Endothelial cell of umbilical vein (primary cell): ENCODE measurements at regions not wholly inside any gene's neighbourhood (a gene's known extent, or its start where the extent isn't known, plus 50 kb on each side); places are given as distances from the start of the nearest gene placed in this dataset.

ENCODE experiments used
- POLR2A ChIP-seq: IDR thresholded peaks from 2 replicates; pipeline ENCODE4 v1.6.1; 2012; ENCODE audit warnings: low read depth, mild to moderate bottlenecking, control low read depth, low read length
- POLR2AphosphoS5 ChIP-seq: IDR thresholded peaks from 2 replicates; pipeline ENCODE4 v1.6.1; 2012; ENCODE audit warnings: low read depth, mild to moderate bottlenecking, control low read depth, low read length, moderate library complexity; ENCODE audit not compliant: insufficient read depth
- TF ChIP-seq, protein P1 (sequence below), 2 donors: IDR thresholded peaks; 1 replicate in 1 of 2; 2 replicates in 1 of 2; pipeline ENCODE4 v1.5.1; 2011; ENCODE audit warnings: low read length in 2 of 2, mild to moderate bottlenecking in 2 of 2, moderate library complexity in 2 of 2, control low read depth in 1 of 2, inconsistent platforms in 1 of 2, low read depth in 1 of 2; ENCODE audit not compliant: insufficient read depth in 1 of 2; ENCODE audit errors: extremely low read depth in 1 of 2

DNA sequence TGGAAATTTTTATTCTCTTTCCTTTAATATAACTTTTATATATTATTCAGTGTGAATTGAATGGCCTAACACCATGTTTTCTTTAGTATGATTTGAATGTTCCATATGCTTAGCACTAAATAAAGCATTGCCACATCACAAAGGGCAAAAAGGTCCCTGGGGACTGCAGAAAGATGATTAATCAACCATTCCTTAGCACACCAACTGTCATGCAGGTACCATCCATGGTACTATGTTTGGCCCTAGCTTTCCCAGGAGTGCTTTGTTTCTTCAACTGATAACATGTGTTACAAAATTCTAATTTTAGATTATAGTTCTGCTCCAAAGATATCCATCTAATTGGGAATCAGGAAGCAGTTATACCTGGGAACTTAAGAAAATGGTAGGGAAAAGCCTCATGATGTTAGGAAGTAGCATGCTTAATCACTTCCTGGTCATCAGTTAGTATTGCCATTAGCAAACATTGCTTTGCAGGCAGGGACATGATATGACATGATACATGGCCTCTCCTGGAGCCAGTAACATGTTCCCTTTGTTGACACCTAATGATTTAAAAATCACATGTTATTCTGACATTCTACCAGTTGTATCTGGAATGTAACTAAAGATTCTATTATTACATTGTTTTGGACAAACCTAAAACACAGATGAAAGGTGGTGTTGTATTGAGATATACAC is 712.6 kb upstream of the GBE1 start:
- TF ChIP-seq, protein P1, sequence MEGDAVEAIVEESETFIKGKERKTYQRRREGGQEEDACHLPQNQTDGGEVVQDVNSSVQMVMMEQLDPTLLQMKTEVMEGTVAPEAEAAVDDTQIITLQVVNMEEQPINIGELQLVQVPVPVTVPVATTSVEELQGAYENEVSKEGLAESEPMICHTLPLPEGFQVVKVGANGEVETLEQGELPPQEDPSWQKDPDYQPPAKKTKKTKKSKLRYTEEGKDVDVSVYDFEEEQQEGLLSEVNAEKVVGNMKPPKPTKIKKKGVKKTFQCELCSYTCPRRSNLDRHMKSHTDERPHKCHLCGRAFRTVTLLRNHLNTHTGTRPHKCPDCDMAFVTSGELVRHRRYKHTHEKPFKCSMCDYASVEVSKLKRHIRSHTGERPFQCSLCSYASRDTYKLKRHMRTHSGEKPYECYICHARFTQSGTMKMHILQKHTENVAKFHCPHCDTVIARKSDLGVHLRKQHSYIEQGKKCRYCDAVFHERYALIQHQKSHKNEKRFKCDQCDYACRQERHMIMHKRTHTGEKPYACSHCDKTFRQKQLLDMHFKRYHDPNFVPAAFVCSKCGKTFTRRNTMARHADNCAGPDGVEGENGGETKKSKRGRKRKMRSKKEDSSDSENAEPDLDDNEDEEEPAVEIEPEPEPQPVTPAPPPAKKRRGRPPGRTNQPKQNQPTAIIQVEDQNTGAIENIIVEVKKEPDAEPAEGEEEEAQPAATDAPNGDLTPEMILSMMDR (IDR thresholded peaks at IDR 0.05; ENCODE audit: extremely low read depth in 1 of 2, insufficient read depth in 1 of 2, low read depth in 1 of 2, low read length in 2 of 2): no peak
- TF ChIP-seq POLR2AphosphoS5: no peak
- TF ChIP-seq POLR2A: no peak
